ENCODE measurements at regions not wholly inside any gene's neighbourhood (a gene's known extent, or its start where the extent isn't known, plus 50 kb on each side); places are given as distances from the start of the nearest gene placed in this dataset.
"Not testable (repeated sequence)": the region's sequence is repeated elsewhere in the genome, so short reads cannot be mapped to it uniquely, and the experiment has no call there.

GRCh38 chr2:90359344-90359743, 1667.9 kb downstream of the RPIA start:
- TF ChIP-seq CTCF (conservative IDR thresholded peaks at IDR 0.05; ENCODE audit: low read depth, low read length); FOS (IDR thresholded peaks at IDR 0.05; ENCODE audit: low read depth, low read length); MXI1 (IDR thresholded peaks at IDR 0.05; ENCODE audit: borderline replicate concordance, low read depth, low read length); BHLHE40 (IDR thresholded peaks at IDR 0.05; ENCODE audit: low read depth, low read length); POLR2A (IDR thresholded peaks at IDR 0.05; ENCODE audit: low read depth, low read length); NFE2L2 (IDR thresholded peaks at IDR 0.05; ENCODE audit: low read depth, low read length); MAFK (IDR thresholded peaks at IDR 0.05; ENCODE audit: low read depth, low read length); USF2 (IDR thresholded peaks at IDR 0.05; ENCODE audit: low read depth, low read length); RFX5 (IDR thresholded peaks at IDR 0.05; ENCODE audit: low read depth, low read length); RAD21 (IDR thresholded peaks at IDR 0.05; ENCODE audit: low read length); ELK1 (IDR thresholded peaks at IDR 0.05; ENCODE audit: borderline replicate concordance, low read depth, low read length); RCOR1 (IDR thresholded peaks at IDR 0.05; ENCODE audit: insufficient replicate concordance, low read length); CEBPB (IDR thresholded peaks at IDR 0.05; ENCODE audit: low read depth, low read length); CHD1 (IDR thresholded peaks at IDR 0.05; ENCODE audit: low read depth, low read length): not testable (repeated sequence)
